B cell (primary cell): ENCODE measurements at regions not wholly inside any gene's neighbourhood (a gene's known extent, or its start where the extent isn't known, plus 50 kb on each side); places are given as distances from the start of the nearest gene placed in this dataset.

Source experiments
- ATAC-seq: fragments of 200-7000 bp; cut with Tn5 transposase; one replicate; pipeline ENCODE4 v1.10.0; 2021; ENCODE audit warnings: low read depth, mild to moderate bottlenecking, moderate number of reproducible peaks, moderate library complexity
- CTCF ChIA-PET: fragments of 350-600 bp; sonication (Branson Sonifier 250); formaldehyde crosslinking; loops from one replicate; lab custom pipeline; 2021; ENCODE audit warnings: antibody characterized with exemption, inconsistent platforms; lab: Charles Lee
- POLR2A ChIA-PET: fragments of 350-600 bp; sonication (Branson Sonifier 250); formaldehyde crosslinking; loops from one replicate; lab custom pipeline; 2021; ENCODE audit warnings: antibody characterized with exemption; lab: Charles Lee
- DNase-seq: peaks from one replicate; pipeline ENCODE4 v3.0.0; 2013
- H2AFZ ChIP-seq: 2 replicates; pipeline ENCODE4 v1.6.1; 2012; ENCODE audit warnings: mild to moderate bottlenecking, low read depth, low read length; ENCODE audit not compliant: insufficient read depth, poor library complexity, severe bottlenecking
- H3K27ac ChIP-seq, 2 donors: 1 replicate in 1 of 2; 2 replicates in 1 of 2; pipeline ENCODE4 v1.5.1; 2012 to 2013; ENCODE audit warnings: low read length in 2 of 2, mild to moderate bottlenecking in 2 of 2, moderate library complexity in 1 of 2
- H3K27me3 ChIP-seq, 4 experiments: fragments of 200-600 bp in 1 of 4; sonication (generic) in 1 of 4; replicated peaks in 1 of 4; 1 replicate in 2 of 4; 2 replicates in 2 of 4; pipeline versions ENCODE4 v1.6.1 to v1.7.0; 2013 to 2016; ENCODE audit warnings: low read length in 3 of 4, mild to moderate bottlenecking in 2 of 4, mixed read lengths in 1 of 4, moderate library complexity in 1 of 4; ENCODE audit not compliant: insufficient read depth in 4 of 4, control insufficient read depth in 3 of 4; ENCODE audit errors: control extremely low read depth in 1 of 4
- H3K36me3 ChIP-seq, 2 experiments: replicated peaks in 1 of 2; 1 replicate in 1 of 2; 2 replicates in 1 of 2; pipeline versions ENCODE4 v1.6.1 to v1.7.1; 2013; ENCODE audit warnings: low read length in 1 of 2; ENCODE audit not compliant: insufficient read depth in 2 of 2, control insufficient read depth in 1 of 2; ENCODE audit errors: control extremely low read depth in 1 of 2, extremely low read depth in 1 of 2
- H3K4me1 ChIP-seq, 2 donors: fragments of 200-600 bp in 1 of 2; sonication (generic) in 1 of 2; 1 replicate in 1 of 2; 2 replicates in 1 of 2; pipeline versions ENCODE4 v1.5.1 to v1.6.1; 2013 to 2017; ENCODE audit warnings: low read length in 2 of 2; ENCODE audit not compliant: control insufficient read depth in 2 of 2, insufficient read depth in 2 of 2
- H3K4me2 ChIP-seq: replicated peaks from 2 replicates; pipeline ENCODE3; 2012; ENCODE audit warnings: mild to moderate bottlenecking, low read depth, low read length; ENCODE audit not compliant: poor library complexity, severe bottlenecking
- H3K4me3 ChIP-seq, 5 experiments: fragments of 200-600 bp in 1 of 5; sonication (generic) in 1 of 5; 1 replicate in 3 of 5; 2 replicates in 2 of 5; pipeline versions ENCODE4 v1.5.1 to v1.7.0; 2011 to 2016; ENCODE audit warnings: low read length in 4 of 5, mild to moderate bottlenecking in 4 of 5, low read depth in 2 of 5, control low read depth in 1 of 5, moderate library complexity in 1 of 5; ENCODE audit not compliant: insufficient read depth in 1 of 5; ENCODE audit errors: control extremely low read depth in 1 of 5, extremely low read depth in 1 of 5
- H3K79me2 ChIP-seq: fragments of 200-600 bp; sonication (generic); one replicate; pipeline ENCODE4 v1.6.0; 2016; ENCODE audit warnings: low read length; ENCODE audit not compliant: control insufficient read depth, insufficient read depth
- H3K9ac ChIP-seq: fragments of 200-600 bp; sonication (generic); 2 replicates; pipeline ENCODE4 v1.6.1; 2017; ENCODE audit warnings: mild to moderate bottlenecking, low read length, moderate library complexity
- H3K9me3 ChIP-seq, 3 donors: one replicate each; pipeline versions ENCODE4 v1.6.1 to v1.7.1; 2013; ENCODE audit warnings: low read length in 2 of 3; ENCODE audit not compliant: control insufficient read depth in 2 of 3, insufficient read depth in 1 of 3; ENCODE audit errors: control extremely low read depth in 1 of 3
- H4K20me1 ChIP-seq: 2 replicates; pipeline ENCODE4 v1.6.0; 2012; ENCODE audit warnings: mild to moderate bottlenecking, low read length; ENCODE audit not compliant: insufficient read depth, control insufficient read depth, poor library complexity, severe bottlenecking
- H3K27ac Mint-ChIP-seq: one replicate; pipeline ENCODE4 v1.8.0; 2021; ENCODE audit warnings: mixed read lengths
- H3K27me3 Mint-ChIP-seq: one replicate; pipeline ENCODE4 v1.8.0; 2021; ENCODE audit warnings: mixed read lengths
- H3K4me1 Mint-ChIP-seq: one replicate; pipeline ENCODE4 v1.8.0; 2021; ENCODE audit warnings: mixed read lengths
- H3K4me3 Mint-ChIP-seq: one replicate; pipeline ENCODE4 v1.8.0; 2021; ENCODE audit warnings: mixed read lengths
- H3K9me3 Mint-ChIP-seq: one replicate; pipeline ENCODE4 v1.8.0; 2022; ENCODE audit warnings: mixed read lengths; ENCODE audit not compliant: insufficient read depth
- EZH2 ChIP-seq: IDR thresholded peaks from 2 replicates; pipeline ENCODE4 v1.6.1; 2012; ENCODE audit warnings: borderline replicate concordance, low read depth, mild to moderate bottlenecking, moderate library complexity, low read length; ENCODE audit not compliant: insufficient read depth, poor library complexity, severe bottlenecking
- WGBS: methylation state at CpG from one replicate; pipeline ENCODE4 v1.1.5; 2013; ENCODE audit warnings: missing lambda C conversion rate; ENCODE audit not compliant: insufficient coverage; 5-methylcytosine and 5-hydroxymethylcytosine counted together
- intact Hi-C: fragments of 100-400 bp; cut with micrococcal nuclease; formaldehyde crosslinking; loops from one replicate; pipeline ENCODE4 v1.10.0; 2022
- TF ChIP-seq, protein P1 (sequence below): fragments of 200-600 bp; IDR thresholded peaks from one replicate; pipeline ENCODE4 v1.8.0; 2022; ENCODE audit warnings: antibody characterized with exemption, mild to moderate bottlenecking

DNA sequence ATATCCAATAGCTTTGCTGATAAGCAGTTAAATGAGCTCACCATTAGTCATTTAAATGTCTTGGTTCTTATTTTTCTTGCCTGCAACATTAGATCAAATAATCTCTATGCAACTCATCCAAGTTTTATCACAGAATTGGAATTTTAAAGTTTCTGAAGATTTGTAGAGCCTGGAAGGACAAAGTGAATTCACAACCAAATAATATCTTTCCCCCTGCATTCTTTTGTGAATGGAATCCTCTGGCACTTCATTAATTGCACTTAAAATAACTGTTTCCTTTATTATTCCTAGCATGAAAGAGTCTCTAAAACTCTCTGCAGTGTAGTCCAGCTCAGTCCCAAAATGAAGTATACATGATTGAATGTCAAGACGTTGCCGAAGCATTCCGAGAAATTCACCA, 345.6 kb upstream of the TGFBR2 start:
- Mint-ChIP-seq H3K27ac (no peak overlapping the region), H3K9me3 (no peaks in the 10 kb centered on the region), H3K4me3 (no peak overlapping the region), H3K27me3 (no peaks in the 10 kb centered on the region), H3K4me1 (peaks cover 15% of the 10 kb centered on the region)
- no CpG with 5 or more reads among the region's 3 CpGs for WGBS
- Histone ChIP-seq H3K9me3 (peaks cover 0 to 8% (median 0%) of the 10 kb centered on the region in 3 donors), H3K4me1 (peaks cover 8 to 10% of the 10 kb centered on the region in 2 donors), H2AFZ (no peak overlapping the region), H3K79me2 (no peaks in the 10 kb centered on the region), H3K36me3 (no peaks in the 10 kb centered on the region), H3K9ac (no peak overlapping the region), H3K27me3 (no peaks in the 10 kb centered on the region), H3K4me2 (no peak overlapping the region), H3K27ac (no peak overlapping the region), H3K4me3 (no peak overlapping the region), H4K20me1 (no peaks in the 10 kb centered on the region)
- ATAC-seq = no peak
- TF ChIP-seq, protein P1, sequence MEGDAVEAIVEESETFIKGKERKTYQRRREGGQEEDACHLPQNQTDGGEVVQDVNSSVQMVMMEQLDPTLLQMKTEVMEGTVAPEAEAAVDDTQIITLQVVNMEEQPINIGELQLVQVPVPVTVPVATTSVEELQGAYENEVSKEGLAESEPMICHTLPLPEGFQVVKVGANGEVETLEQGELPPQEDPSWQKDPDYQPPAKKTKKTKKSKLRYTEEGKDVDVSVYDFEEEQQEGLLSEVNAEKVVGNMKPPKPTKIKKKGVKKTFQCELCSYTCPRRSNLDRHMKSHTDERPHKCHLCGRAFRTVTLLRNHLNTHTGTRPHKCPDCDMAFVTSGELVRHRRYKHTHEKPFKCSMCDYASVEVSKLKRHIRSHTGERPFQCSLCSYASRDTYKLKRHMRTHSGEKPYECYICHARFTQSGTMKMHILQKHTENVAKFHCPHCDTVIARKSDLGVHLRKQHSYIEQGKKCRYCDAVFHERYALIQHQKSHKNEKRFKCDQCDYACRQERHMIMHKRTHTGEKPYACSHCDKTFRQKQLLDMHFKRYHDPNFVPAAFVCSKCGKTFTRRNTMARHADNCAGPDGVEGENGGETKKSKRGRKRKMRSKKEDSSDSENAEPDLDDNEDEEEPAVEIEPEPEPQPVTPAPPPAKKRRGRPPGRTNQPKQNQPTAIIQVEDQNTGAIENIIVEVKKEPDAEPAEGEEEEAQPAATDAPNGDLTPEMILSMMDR = no peak
- no peak for TF ChIP-seq EZH2
- DNase-seq = no peak
- intact Hi-C loops = no loop called here
- ChIA-PET CTCF (no interaction called here), POLR2A (no interaction called here)

DNA sequence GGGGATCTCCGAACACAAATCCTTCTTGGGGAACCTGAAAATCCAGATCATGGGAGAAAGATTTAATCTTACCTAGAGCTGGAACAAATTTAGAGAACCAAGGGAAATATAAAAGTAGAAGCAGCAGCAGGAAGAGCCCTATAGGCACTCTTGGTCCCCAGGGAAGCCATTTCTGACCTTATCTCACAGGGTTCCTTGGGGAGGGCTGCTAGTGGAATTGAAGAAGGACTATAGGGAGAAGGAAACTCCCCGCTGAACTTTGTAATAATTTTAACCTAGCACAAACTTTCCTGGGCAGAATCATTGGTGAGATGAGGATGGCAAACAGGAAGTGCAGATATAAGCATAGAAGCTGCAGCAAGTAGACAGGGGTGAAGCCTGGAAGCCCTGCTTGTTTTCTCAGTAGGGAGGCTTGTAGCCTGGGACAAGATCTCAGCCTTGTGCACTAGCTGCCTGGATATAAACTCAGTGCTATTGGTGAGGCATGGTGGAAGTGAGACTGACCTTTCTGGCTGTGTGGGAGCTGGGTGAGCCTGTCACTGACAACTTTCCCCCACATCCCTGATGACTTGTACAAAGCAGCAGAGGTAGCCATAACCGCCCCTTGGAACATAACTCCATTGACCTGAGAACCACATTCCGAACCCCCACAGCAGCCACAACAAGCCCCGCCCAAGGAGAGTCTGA, 343.0 kb upstream of the TGFBR2 start:
- Histone ChIP-seq H4K20me1 (no peaks in the 10 kb centered on the region), H3K36me3 (no peaks in the 10 kb centered on the region), H3K4me2 (no peak overlapping the region), H2AFZ (peak overlapping the region; percentile 46), H3K9me3 (peaks cover 0 to 10% (median 0%) of the 10 kb centered on the region in 3 donors), H3K4me1 (peaks cover 8 to 10% of the 10 kb centered on the region in 2 donors), H3K27ac (no peak overlapping the region), H3K79me2 (no peaks in the 10 kb centered on the region), H3K4me3 (no peak overlapping the region), H3K27me3 (no peaks in the 10 kb centered on the region), H3K9ac (no peak overlapping the region)
- Mint-ChIP-seq H3K27ac (peak overlapping the region; percentile 34), H3K4me3 (no peak overlapping the region), H3K9me3 (no peaks in the 10 kb centered on the region), H3K4me1 (peaks cover 15% of the 10 kb centered on the region), H3K27me3 (no peaks in the 10 kb centered on the region)
- intact Hi-C loops = no loop called here
- 92% methylated on average over 4 of the region's 5 CpGs for WGBS
- no peak for TF ChIP-seq EZH2
- TF ChIP-seq, protein P1 = no peak
- DNase-seq (no peak), ATAC-seq (peak; percentile 17)
- ChIA-PET POLR2A (no interaction called here), CTCF (interaction anchor here (1.8 to 1.9 kb wide), 2 partner anchors 13 to 430 kb away, joined by 4 to 5 read pairs; no protein-coding TSS in a partner anchor)
